Loucy (cell line): ENCODE measurements at regions not wholly inside any gene's neighbourhood (a gene's known extent, or its start where the extent isn't known, plus 50 kb on each side); places are given as distances from the start of the nearest gene placed in this dataset.

Experiments
- CTCF ChIP-seq: fragments of 200-600 bp; sonication (generic); conservative IDR thresholded peaks from 2 replicates; pipeline ENCODE4 v1.5.1; 2014; ENCODE audit warnings: mild to moderate bottlenecking, antibody characterized with exemption, low read length
- EZH2phosphoT487 ChIP-seq: fragments of 200-600 bp; IDR thresholded peaks from 2 replicates; pipeline ENCODE4 v1.6.1; 2018; ENCODE audit warnings: antibody characterized with exemption, mild to moderate bottlenecking, moderate library complexity, borderline replicate concordance

- TF ChIP-seq CTCF (no peak), EZH2phosphoT487 (no peak)
Observed at GRCh38 chr1:72579629-72580028, 297.3 kb upstream of the NEGR1 start.
